ENCODE measurements at regions not wholly inside any gene's neighbourhood (a gene's known extent, or its start where the extent isn't known, plus 50 kb on each side); places are given as distances from the start of the nearest gene placed in this dataset.

GRCh38 chr13:107906131-107906530, 309.2 kb downstream of the LIG4 start:
- no peak for DNase-seq

- DNase-seq: no peak
These were observed 313.3 kb downstream of the LIG4 start for GRCh38 chr13:107901996-107902562.

GRCh38 chr13:107901230-107901629, 314.1 kb downstream of the LIG4 start:
- no peak for DNase-seq

- DNase-seq: no peak
These were observed 314.6 kb downstream of the LIG4 start for GRCh38 chr13:107900775-107901174.

- DNase-seq: no peak
These were observed 329.2 kb downstream of the LIG4 start for GRCh38 chr13:107886118-107886517.

GRCh38 chr13:107884564-107884963, 330.8 kb downstream of the LIG4 start:
- DNase-seq: no peak

GRCh38 chr13:107883561-107884175, 331.7 kb downstream of the LIG4 start:
- no peak for DNase-seq

- DNase-seq: no peak
These were observed 332.4 kb downstream of the LIG4 start for GRCh38 chr13:107882708-107883560.

GRCh38 chr13:107881362-107881761, 334.0 kb downstream of the LIG4 start:
- no peak for DNase-seq

- no peak for DNase-seq
These were observed 340.9 kb downstream of the LIG4 start for GRCh38 chr13:107874456-107874855.

- DNase-seq: no peak
These were observed 341.4 kb downstream of the LIG4 start for GRCh38 chr13:107873926-107874325.

GRCh38 chr13:107870400-107870799, 344.9 kb downstream of the LIG4 start:
- no peak for DNase-seq

GRCh38 chr13:107867701-107868661, 347.4 kb downstream of the LIG4 start:
- no peak for DNase-seq

GRCh38 chr13:107866941-107867623, 348.3 kb downstream of the LIG4 start:
- DNase-seq: no peak

GRCh38 chr13:107866032-107866940, 349.1 kb downstream of the LIG4 start:
- no peak for DNase-seq

GRCh38 chr13:107865643-107866031, 349.7 kb downstream of the LIG4 start:
- no peak for DNase-seq

GRCh38 chr13:107865318-107865575, 350.1 kb downstream of the LIG4 start:
- no peak for DNase-seq

GRCh38 chr13:107864543-107865317, 350.6 kb downstream of the LIG4 start:
- DNase-seq: no peak

GRCh38 chr13:107860284-107860683, 355.1 kb downstream of the LIG4 start:
- no peak for DNase-seq

GRCh38 chr13:107854880-107855279, 360.5 kb downstream of the LIG4 start:
- no peak for DNase-seq

- DNase-seq: no peak
These were observed 363.3 kb downstream of the LIG4 start for GRCh38 chr13:107852072-107852471.
